K562 (cell line): ENCODE measurements at regions not wholly inside any gene's neighbourhood (a gene's known extent, or its start where the extent isn't known, plus 50 kb on each side); places are given as distances from the start of the nearest gene placed in this dataset.

Experiments
- ATAC-seq: fragments of 200-7000 bp; cut with Tn5 transposase; 3 replicates; pipeline ENCODE4 v1.9.1; 2020; ENCODE audit warnings: moderate library complexity
- BruUV-seq: library from RNA; stranded (reverse); fragments of 400-500 nt; replicated peaks from 2 replicates; lab custom pipeline; 2021; lab: Mats Ljungman, UMichigan
- CTCF ChIA-PET: fragments of 300-600 bp; formaldehyde crosslinking; extraction: SDS; loops from one replicate; lab custom pipeline; 2021; ENCODE audit warnings: low intra/inter-chr PET ratio; lab: Yijun Ruan, JAX
- POLR2A ChIA-PET: fragments of 300-600, 350-650 bp; sonication (Branson Sonifier 250); formaldehyde crosslinking; extraction: SDS; loops from one replicate; lab custom pipeline; 2021; ENCODE audit warnings: antibody characterized with exemption, inconsistent platforms; lab: Yijun Ruan, JAX
- DNase-seq, 4 experiments: peaks; one replicate each; pipeline versions ENCODE4 v3.0.0 to v3.0.0-alpha.2; 2011 to 2018; ENCODE audit warnings: low spot score in 3 of 4, mixed read lengths in 3 of 4; ENCODE audit errors: extremely low read depth in 1 of 4
- FAIRE-seq: peaks from 2 replicates; lab custom pipeline; 2011; peaks lifted over from hg19 to GRCh38; lab: Jason Lieb, UNC
- H2AFZ ChIP-seq: 2 replicates; pipeline ENCODE4 v1.6.0; 2011; ENCODE audit warnings: low read depth, low read length, control low read depth, inconsistent platforms
- H3K27ac ChIP-seq: fragments of 200-600 bp; 3 replicates; pipeline ENCODE4 v1.8.0; 2011; ENCODE audit warnings: low read depth, mild to moderate bottlenecking, control low read depth, inconsistent platforms, low read length, moderate library complexity, mixed read lengths; ENCODE audit errors: extremely low read depth
- H3K27me3 ChIP-seq, 2 experiments: fragments of 300-600 bp in 1 of 2; 2 replicates in 1 of 2; 3 replicates in 1 of 2; pipeline versions ENCODE4 v1.6.0 to v1.8.0; 2011; ENCODE audit warnings: inconsistent platforms in 2 of 2, low read length in 2 of 2, mild to moderate bottlenecking in 1 of 2, mixed read lengths in 1 of 2, moderate library complexity in 1 of 2; ENCODE audit not compliant: control insufficient read depth in 2 of 2, insufficient read depth in 2 of 2
- H3K36me3 ChIP-seq: fragments of 300-600 bp; 3 replicates; pipeline ENCODE4 v1.8.0; 2011; ENCODE audit warnings: mild to moderate bottlenecking, low read length, inconsistent platforms; ENCODE audit not compliant: control insufficient read depth, insufficient read depth
- H3K4me1 ChIP-seq, 2 experiments: fragments of 200-600 bp in 1 of 2; replicated peaks in 1 of 2; 2 replicates in 1 of 2; 3 replicates in 1 of 2; pipeline versions ENCODE4 v1.5.1 to v1.8.0; 2011; ENCODE audit warnings: inconsistent platforms in 2 of 2, low read length in 2 of 2, mild to moderate bottlenecking in 1 of 2, mixed read lengths in 1 of 2, moderate library complexity in 1 of 2; ENCODE audit not compliant: control insufficient read depth in 2 of 2, insufficient read depth in 2 of 2
- H3K4me2 ChIP-seq: 2 replicates; pipeline ENCODE4 v1.6.1; 2011; ENCODE audit warnings: low read length, control low read depth, inconsistent platforms, mixed read lengths; ENCODE audit not compliant: insufficient read depth
- H3K4me3 ChIP-seq: fragments of 200-600 bp; sonication (generic), shearing (Covaris generic); 2 replicates; pipeline ENCODE4 v1.5.1; 2016; ENCODE audit warnings: control low read depth, inconsistent platforms
- H3K79me2 ChIP-seq: fragments of 200-600 bp; 3 replicates; pipeline ENCODE4 v1.8.0; 2011; ENCODE audit warnings: low read length, inconsistent platforms; ENCODE audit not compliant: control insufficient read depth, insufficient read depth
- H3K9ac ChIP-seq, 2 experiments: 2 replicates each; pipeline versions ENCODE4 v1.6.0 to v1.6.1; 2011; ENCODE audit warnings: low read depth in 2 of 2, low read length in 2 of 2, control low read depth in 1 of 2, inconsistent platforms in 1 of 2, mild to moderate bottlenecking in 1 of 2, mixed read lengths in 1 of 2; ENCODE audit not compliant: insufficient read depth in 1 of 2
- H3K9me1 ChIP-seq: one replicate; pipeline ENCODE4 v1.6.0; 2011; ENCODE audit warnings: inconsistent platforms, mild to moderate bottlenecking, low read length, moderate library complexity; ENCODE audit not compliant: control insufficient read depth, insufficient read depth
- H3K9me3 ChIP-seq: replicated peaks from 2 replicates; pipeline ENCODE4 v1.5.1; 2011; ENCODE audit warnings: low read depth, low read length, inconsistent platforms; ENCODE audit not compliant: control insufficient read depth, insufficient read depth
- H4K20me1 ChIP-seq: replicated peaks from 2 replicates; pipeline ENCODE4 v1.6.1; 2011; ENCODE audit warnings: low read length, inconsistent platforms, mixed read lengths; ENCODE audit not compliant: control insufficient read depth, insufficient read depth
- PTBP1 ChIP-seq: fragments of 200-400 bp; formaldehyde crosslinking; IDR thresholded peaks from 2 replicates; pipeline ENCODE4 v1.6.1; 2017; ENCODE audit warnings: low read depth, low read length
- WGBS: fragments of 100-300 bp; shearing (Covaris generic); methylation state at CpG from one replicate; pipeline ENCODE4 v1.1.6; 2016; ENCODE audit warnings: low coverage, mixed read lengths; ENCODE audit not compliant: insufficient coverage; ENCODE audit errors: missing lambda C conversion rate; 5-methylcytosine and 5-hydroxymethylcytosine counted together
- in situ Hi-C: fragments of 300-500 bp; cut with MboI; formaldehyde crosslinking; loops from 4 replicates; pipeline ENCODE4 v1.15.0; 2018; ENCODE audit warnings: inconsistent platforms, mixed read lengths
- intact Hi-C: fragments of 100-400 bp; cut with micrococcal nuclease; formaldehyde crosslinking; loops from 2 replicates; pipeline ENCODE4 v1.14.2; 2022
- TF ChIP-seq, protein P1 (sequence below): fragments of 450-650 bp; IDR thresholded peaks from 2 replicates; pipeline ENCODE4 v1.6.1; 2018; ENCODE audit not compliant: partially characterized antibody

DNA sequence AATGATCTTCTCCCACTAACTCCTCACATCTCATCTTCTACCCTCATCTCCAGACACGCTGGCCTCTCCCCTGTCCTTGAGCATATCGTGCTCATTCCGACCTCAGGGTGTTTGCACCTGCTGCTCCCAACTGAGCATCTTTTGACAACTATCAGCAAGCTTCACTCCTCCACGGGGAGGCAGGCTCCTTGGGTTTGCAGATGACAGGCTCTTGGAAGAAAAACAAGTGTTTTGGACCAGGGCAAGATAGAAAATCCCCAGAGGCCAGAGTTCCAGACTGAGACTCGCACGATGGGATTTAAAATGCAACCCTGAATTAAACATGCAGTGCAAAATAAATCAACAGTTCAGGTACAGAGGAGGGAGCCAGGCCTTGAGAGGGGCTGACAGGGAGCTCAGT lies 246.7 kb downstream of the PTPRU start:
- no peak for ATAC-seq
- H3K79me2 ChIP-seq, result no peaks in the 10 kb centered on the region
- intact Hi-C loops, result no loop called here
- no peak overlapping the region for H3K4me3 ChIP-seq
- H3K9ac ChIP-seq, result no peak overlapping the region
- H3K4me2 ChIP-seq, result no peak overlapping the region
- no TSS peak for BruUV-seq
- no peaks in the 10 kb centered on the region for H3K9me1 ChIP-seq
- no peak overlapping the region for H3K27ac ChIP-seq
- in situ Hi-C loops, result no loop called here
- peaks cover 0 to 4% of the 10 kb centered on the region in 2 experiments; a peak in 1 of 5 replicates for H3K4me1 ChIP-seq
- CTCF ChIA-PET, result no interaction called here
- TF ChIP-seq, protein P1, sequence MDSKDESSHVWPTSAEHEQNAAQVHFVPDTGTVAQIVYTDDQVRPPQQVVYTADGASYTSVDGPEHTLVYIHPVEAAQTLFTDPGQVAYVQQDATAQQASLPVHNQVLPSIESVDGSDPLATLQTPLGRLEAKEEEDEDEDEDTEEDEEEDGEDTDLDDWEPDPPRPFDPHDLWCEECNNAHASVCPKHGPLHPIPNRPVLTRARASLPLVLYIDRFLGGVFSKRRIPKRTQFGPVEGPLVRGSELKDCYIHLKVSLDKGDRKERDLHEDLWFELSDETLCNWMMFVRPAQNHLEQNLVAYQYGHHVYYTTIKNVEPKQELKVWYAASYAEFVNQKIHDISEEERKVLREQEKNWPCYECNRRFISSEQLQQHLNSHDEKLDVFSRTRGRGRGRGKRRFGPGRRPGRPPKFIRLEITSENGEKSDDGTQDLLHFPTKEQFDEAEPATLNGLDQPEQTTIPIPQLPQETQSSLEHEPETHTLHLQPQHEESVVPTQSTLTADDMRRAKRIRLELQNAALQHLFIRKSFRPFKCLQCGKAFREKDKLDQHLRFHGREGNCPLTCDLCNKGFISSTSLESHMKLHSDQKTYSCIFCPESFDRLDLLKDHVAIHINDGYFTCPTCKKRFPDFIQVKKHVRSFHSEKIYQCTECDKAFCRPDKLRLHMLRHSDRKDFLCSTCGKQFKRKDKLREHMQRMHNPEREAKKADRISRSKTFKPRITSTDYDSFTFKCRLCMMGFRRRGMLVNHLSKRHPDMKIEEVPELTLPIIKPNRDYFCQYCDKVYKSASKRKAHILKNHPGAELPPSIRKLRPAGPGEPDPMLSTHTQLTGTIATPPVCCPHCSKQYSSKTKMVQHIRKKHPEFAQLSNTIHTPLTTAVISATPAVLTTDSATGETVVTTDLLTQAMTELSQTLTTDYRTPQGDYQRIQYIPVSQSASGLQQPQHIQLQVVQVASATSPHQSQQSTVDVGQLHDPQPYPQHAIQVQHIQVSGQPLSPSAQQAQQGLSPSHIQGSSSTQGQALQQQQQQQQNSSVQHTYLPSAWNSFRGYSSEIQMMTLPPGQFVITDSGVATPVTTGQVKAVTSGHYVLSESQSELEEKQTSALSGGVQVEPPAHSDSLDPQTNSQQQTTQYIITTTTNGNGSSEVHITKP, result no peak
- no peak for TF ChIP-seq PTBP1
- TF ChIP-seq, all 486 proteins: peak for 0
- FAIRE-seq (no peak), DNase-seq (no peak)
- no peaks in the 10 kb centered on the region for H3K9me3 ChIP-seq
- WGBS, result 0% methylated on average over 6 of the region's 6 CpGs
- POLR2A ChIA-PET, result interaction anchor here (1.4 kb wide), 1 partner anchor 10 kb away, joined by 6 read pairs; no protein-coding TSS in a partner anchor
- no peaks in the 10 kb centered on the region for H3K36me3 ChIP-seq
- H3K27me3 ChIP-seq, result peaks cover 0 to 21% of the 10 kb centered on the region in 2 experiments; a peak in 3 of 5 replicates
- no peak overlapping the region for H2AFZ ChIP-seq
- no peaks in the 10 kb centered on the region for H4K20me1 ChIP-seq
